HepG2 (cell line): ENCODE measurements at regions not wholly inside any gene's neighbourhood (a gene's known extent, or its start where the extent isn't known, plus 50 kb on each side); places are given as distances from the start of the nearest gene placed in this dataset.

Experiments
- POLR2A ChIP-seq, 2 experiments: IDR thresholded peaks; 2 replicates each; pipeline ENCODE4 v1.6.1; 2011; ENCODE audit warnings: low read depth in 2 of 2, low read length in 2 of 2, mild to moderate bottlenecking in 1 of 2, moderate library complexity in 1 of 2; ENCODE audit not compliant: insufficient read depth in 1 of 2
- SAFB2 ChIP-seq: sonication (generic); formaldehyde crosslinking; IDR thresholded peaks from 2 replicates; pipeline ENCODE4 v1.5.1; 2020; ENCODE audit warnings: missing genetic modification reagents, low read depth, mild to moderate bottlenecking, borderline replicate concordance
- TAF1 ChIP-seq: sonication (generic); formaldehyde crosslinking; IDR thresholded peaks from 2 replicates; pipeline ENCODE4 v1.4.0; 2020; ENCODE audit warnings: missing genetic modification reagents

DNA sequence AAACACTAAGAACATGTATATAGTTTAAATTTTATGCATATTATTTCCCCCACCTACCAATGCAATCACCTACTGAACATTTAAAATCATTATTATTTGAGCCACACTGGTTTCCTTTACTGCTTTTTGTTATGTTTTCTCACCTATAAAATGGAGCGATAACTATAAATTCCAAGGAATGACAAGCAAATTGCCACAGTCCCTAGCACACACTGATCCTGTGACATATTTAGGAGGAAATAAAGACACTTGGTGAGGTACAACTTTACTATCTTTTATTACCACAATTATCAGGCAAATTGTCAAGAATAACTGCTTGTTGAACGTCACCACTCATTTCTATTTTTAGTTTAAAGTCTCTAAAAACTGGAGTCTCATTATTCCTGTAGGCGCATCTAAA, 1693.6 kb downstream of the EFNA5 start:
- no peak for TF ChIP-seq TAF1 (CRISPR knock-in tag)
- TF ChIP-seq POLR2A (IDR thresholded peaks at IDR 0.05; ENCODE audit: insufficient read depth in 1 of 2, low read depth in 2 of 2, low read length in 2 of 2) = no peak
- no peak for TF ChIP-seq SAFB2 (CRISPR knock-in tag)
